ENCODE measurements at regions not wholly inside any gene's neighbourhood (a gene's known extent, or its start where the extent isn't known, plus 50 kb on each side); places are given as distances from the start of the nearest gene placed in this dataset.

DNA sequence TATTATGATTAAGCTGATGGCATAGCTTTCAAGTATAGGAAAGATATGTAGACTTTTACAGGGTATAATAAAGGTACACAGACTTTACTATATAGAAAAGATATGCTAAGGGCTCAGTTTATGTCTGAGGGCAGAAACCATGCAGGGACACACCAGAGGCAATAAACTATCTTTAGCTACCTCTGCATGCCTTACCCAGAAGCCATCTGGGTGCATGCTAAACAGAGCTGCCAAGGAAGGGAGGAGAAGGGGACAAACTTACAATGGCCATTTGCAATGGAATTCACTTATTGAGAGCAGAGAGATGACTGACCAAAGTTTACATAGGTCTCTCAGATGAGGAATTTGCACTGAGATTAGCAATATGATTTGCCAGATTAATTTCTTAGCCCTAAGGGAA is 143.1 kb upstream of the NR4A3 start:
- no peak overlapping the region for H3K4me3 Mint-ChIP-seq
- no peaks in the 10 kb centered on the region for H3K27me3 ChIP-seq (ENCODE audit: control insufficient read depth in 1 of 2, insufficient read depth in 2 of 2, low read length in 2 of 2)
- no peak overlapping the region for H3K27ac Mint-ChIP-seq
- peaks cover 8% of the 10 kb centered on the region for H3K9me3 Mint-ChIP-seq
- no peaks in the 10 kb centered on the region for H3K36me3 Mint-ChIP-seq (ENCODE audit: low read depth)
- no peaks in the 10 kb centered on the region for H3K4me1 ChIP-seq (ENCODE audit: insufficient read depth, low read length)
- TF ChIP-seq, protein P1, sequence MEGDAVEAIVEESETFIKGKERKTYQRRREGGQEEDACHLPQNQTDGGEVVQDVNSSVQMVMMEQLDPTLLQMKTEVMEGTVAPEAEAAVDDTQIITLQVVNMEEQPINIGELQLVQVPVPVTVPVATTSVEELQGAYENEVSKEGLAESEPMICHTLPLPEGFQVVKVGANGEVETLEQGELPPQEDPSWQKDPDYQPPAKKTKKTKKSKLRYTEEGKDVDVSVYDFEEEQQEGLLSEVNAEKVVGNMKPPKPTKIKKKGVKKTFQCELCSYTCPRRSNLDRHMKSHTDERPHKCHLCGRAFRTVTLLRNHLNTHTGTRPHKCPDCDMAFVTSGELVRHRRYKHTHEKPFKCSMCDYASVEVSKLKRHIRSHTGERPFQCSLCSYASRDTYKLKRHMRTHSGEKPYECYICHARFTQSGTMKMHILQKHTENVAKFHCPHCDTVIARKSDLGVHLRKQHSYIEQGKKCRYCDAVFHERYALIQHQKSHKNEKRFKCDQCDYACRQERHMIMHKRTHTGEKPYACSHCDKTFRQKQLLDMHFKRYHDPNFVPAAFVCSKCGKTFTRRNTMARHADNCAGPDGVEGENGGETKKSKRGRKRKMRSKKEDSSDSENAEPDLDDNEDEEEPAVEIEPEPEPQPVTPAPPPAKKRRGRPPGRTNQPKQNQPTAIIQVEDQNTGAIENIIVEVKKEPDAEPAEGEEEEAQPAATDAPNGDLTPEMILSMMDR (IDR thresholded peaks at IDR 0.05), result no peak
- no peaks in the 10 kb centered on the region for H3K36me3 ChIP-seq (ENCODE audit: insufficient read depth, low read length)
- intact Hi-C loops (cut with DNase I, micrococcal nuclease), result no loop called here
- H3K4me1 Mint-ChIP-seq (ENCODE audit: low read depth), result no peaks in the 10 kb centered on the region
- DNase-seq (no peak), ATAC-seq (ENCODE audit: poor library complexity) (no peak)
- CTCF ChIA-PET, result no interaction called here
- H3K27ac ChIP-seq (ENCODE audit: low read depth in 1 of 2, low read length in 2 of 2), result no peak overlapping the region
- no peaks in the 10 kb centered on the region for H3K27me3 Mint-ChIP-seq
- H3K9me3 ChIP-seq (ENCODE audit: control insufficient read depth in 1 of 2, insufficient read depth in 1 of 2, low read length in 2 of 2), result peaks cover 0 to 9% of the 10 kb centered on the region in 2 experiments
- no peak overlapping the region for H3K4me3 ChIP-seq (ENCODE audit: low read length)
- POLR2A ChIA-PET, result no interaction called here

DNA sequence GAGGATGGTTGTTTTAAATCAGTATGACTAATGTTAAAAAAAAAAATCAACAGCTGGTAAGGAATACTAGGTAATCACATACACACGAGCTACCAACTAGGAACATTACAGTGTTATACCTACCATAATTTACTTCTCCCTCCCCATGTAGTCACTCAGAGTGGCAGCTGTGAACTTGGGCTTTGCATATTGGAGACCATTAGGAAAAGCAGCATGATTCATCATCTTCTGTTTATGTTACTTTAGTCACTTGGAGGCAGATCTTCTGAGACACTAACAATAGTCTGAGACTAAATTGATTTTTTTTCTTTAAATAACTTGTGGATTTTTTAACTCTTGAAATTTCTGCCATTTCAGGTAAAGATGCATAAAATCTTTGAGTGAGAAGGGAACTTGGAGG is 141.5 kb upstream of the NR4A3 start:
- no peak for ATAC-seq (ENCODE audit: poor library complexity)
- H3K27me3 Mint-ChIP-seq, result no peaks in the 10 kb centered on the region
- POLR2A ChIA-PET, result no interaction called here

DNA sequence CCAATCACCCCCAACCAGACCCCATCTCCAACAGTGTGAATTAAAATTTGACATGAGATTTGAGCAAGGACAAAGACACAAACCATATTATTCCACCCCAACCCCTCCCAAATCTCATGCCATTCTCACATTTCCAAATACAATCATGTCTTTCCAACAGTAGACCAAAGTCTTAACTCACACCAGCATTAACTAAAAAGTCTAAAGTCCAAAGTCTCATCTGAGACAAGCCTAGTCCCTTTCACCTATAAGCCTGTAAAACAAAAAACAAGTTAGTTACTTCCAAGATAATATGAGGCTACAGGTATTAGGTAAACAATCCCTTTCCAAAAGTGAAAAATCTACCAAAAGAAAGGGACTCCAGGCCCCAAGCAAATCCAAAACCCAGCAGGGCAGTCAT is 140.6 kb upstream of the NR4A3 start:
- peaks cover 3% of the 10 kb centered on the region for H3K9me3 Mint-ChIP-seq
- Histone ChIP-seq H3K9me3 (ENCODE audit: control insufficient read depth in 1 of 2, insufficient read depth in 1 of 2, low read length in 2 of 2) (peaks cover 0 to 9% of the 10 kb centered on the region in 2 experiments), H3K36me3 (ENCODE audit: insufficient read depth, low read length) (no peaks in the 10 kb centered on the region), H3K4me1 (ENCODE audit: insufficient read depth, low read length) (no peaks in the 10 kb centered on the region), H3K27me3 (ENCODE audit: control insufficient read depth in 1 of 2, insufficient read depth in 2 of 2, low read length in 2 of 2) (no peaks in the 10 kb centered on the region), H3K4me3 (ENCODE audit: low read length) (no peak overlapping the region), H3K27ac (ENCODE audit: low read depth in 1 of 2, low read length in 2 of 2) (no peak overlapping the region)
- H3K36me3 Mint-ChIP-seq (ENCODE audit: low read depth), result no peaks in the 10 kb centered on the region
- ATAC-seq (ENCODE audit: poor library complexity) (no peak), DNase-seq (no peak)
- ChIA-PET POLR2A (no interaction called here), CTCF (no interaction called here)
- H3K4me3 Mint-ChIP-seq, result no peak overlapping the region
- TF ChIP-seq, protein P1 (IDR thresholded peaks at IDR 0.05), result no peak
- H3K4me1 Mint-ChIP-seq (ENCODE audit: low read depth), result no peaks in the 10 kb centered on the region
- no peak overlapping the region for H3K27ac Mint-ChIP-seq
- intact Hi-C loops (cut with DNase I, micrococcal nuclease), result no loop called here
- H3K27me3 Mint-ChIP-seq, result no peaks in the 10 kb centered on the region

More for the DNA sequence above, 141.5 kb upstream of the NR4A3 start:
- TF ChIP-seq, protein P1 (IDR thresholded peaks at IDR 0.05), result no peak
- Histone ChIP-seq H3K27ac (ENCODE audit: low read depth in 1 of 2, low read length in 2 of 2) (no peak overlapping the region), H3K27me3 (ENCODE audit: control insufficient read depth in 1 of 2, insufficient read depth in 2 of 2, low read length in 2 of 2) (no peaks in the 10 kb centered on the region), H3K4me1 (ENCODE audit: insufficient read depth, low read length) (no peaks in the 10 kb centered on the region), H3K36me3 (ENCODE audit: insufficient read depth, low read length) (no peaks in the 10 kb centered on the region), H3K4me3 (ENCODE audit: low read length) (no peak overlapping the region), H3K9me3 (ENCODE audit: control insufficient read depth in 1 of 2, insufficient read depth in 1 of 2, low read length in 2 of 2) (peaks cover 0 to 9% of the 10 kb centered on the region in 2 experiments)
- Mint-ChIP-seq H3K27ac (no peak overlapping the region), H3K4me1 (ENCODE audit: low read depth) (no peaks in the 10 kb centered on the region), H3K36me3 (ENCODE audit: low read depth) (no peaks in the 10 kb centered on the region), H3K4me3 (no peak overlapping the region), H3K9me3 (peaks cover 8% of the 10 kb centered on the region)
- DNase-seq, result no peak
- intact Hi-C loops (cut with DNase I, micrococcal nuclease), result no loop called here
- CTCF ChIA-PET, result no interaction called here

Data from CD4-positive, alpha-beta T cell (primary cell).